NCI-H1436 treated with DMSO at 0.1 percent for 48 hours (cell line): ENCODE measurements at regions not wholly inside any gene's neighbourhood (a gene's known extent, or its start where the extent isn't known, plus 50 kb on each side); places are given as distances from the start of the nearest gene placed in this dataset.
"Not testable (repeated sequence)": the region's sequence is repeated elsewhere in the genome, so short reads cannot be mapped to it uniquely, and the experiment has no call there.

Experiments
- DNase-seq: peaks from one replicate; lab custom pipeline; 2025; lab: John Stamatoyannopoulos, UW

- no peak for DNase-seq
Measured at GRCh38 chr7:50915621-50916020, 132.9 kb upstream of the GRB10 start.

GRCh38 chr7:50914460-50914859 lies 131.8 kb upstream of the GRB10 start:
- no peak for DNase-seq

GRCh38 chr7:50908628-50909290 lies 126.1 kb upstream of the GRB10 start:
- no peak for DNase-seq

GRCh38 chr7:50898604-50899477 lies 116.1 kb upstream of the GRB10 start:
- not testable (repeated sequence) for DNase-seq

GRCh38 chr7:50887061-50887460 lies 104.4 kb upstream of the GRB10 start:
- DNase-seq: not testable (repeated sequence)

- DNase-seq: no peak
Measured at GRCh38 chr7:50872437-50872836, 89.7 kb upstream of the GRB10 start.

GRCh38 chr7:50869108-50869725 lies 86.5 kb upstream of the GRB10 start:
- no peak for DNase-seq

- DNase-seq: no peak
Measured at GRCh38 chr7:50868426-50869100, 85.9 kb upstream of the GRB10 start.

GRCh38 chr7:50867034-50867356 lies 84.3 kb upstream of the GRB10 start:
- DNase-seq: no peak

GRCh38 chr7:50866343-50867033 lies 83.8 kb upstream of the GRB10 start:
- no peak for DNase-seq

- no peak for DNase-seq
Measured at GRCh38 chr7:50865450-50865849, 82.8 kb upstream of the GRB10 start.

GRCh38 chr7:50864694-50865093 lies 82.0 kb upstream of the GRB10 start:
- no peak for DNase-seq

GRCh38 chr7:50863053-50863452 lies 80.4 kb upstream of the GRB10 start:
- DNase-seq: no peak

GRCh38 chr7:50862302-50862701 lies 79.6 kb upstream of the GRB10 start:
- no peak for DNase-seq

- no peak for DNase-seq
Measured at GRCh38 chr7:50860598-50860997, 77.9 kb upstream of the GRB10 start.

GRCh38 chr7:50860174-50860573 lies 77.5 kb upstream of the GRB10 start:
- DNase-seq: no peak

GRCh38 chr7:50858528-50859245 lies 76.0 kb upstream of the GRB10 start:
- DNase-seq: no peak

GRCh38 chr7:50857804-50858489 lies 75.3 kb upstream of the GRB10 start:
- DNase-seq: no peak

GRCh38 chr7:50856806-50857205 lies 74.1 kb upstream of the GRB10 start:
- DNase-seq: no peak

GRCh38 chr7:50856231-50856630 lies 73.5 kb upstream of the GRB10 start:
- DNase-seq: no peak

GRCh38 chr7:50855526-50855925 lies 72.8 kb upstream of the GRB10 start:
- DNase-seq: no peak
